Right lobe of liver (tissue), 4 donors: ENCODE measurements at regions not wholly inside any gene's neighbourhood (a gene's known extent, or its start where the extent isn't known, plus 50 kb on each side); places are given as distances from the start of the nearest gene placed in this dataset.

Experiments
- CTCF ChIP-seq, 4 donors: fragments of 200-600 bp in 3 of 4; fragments of 450-650 bp in 1 of 4; IDR thresholded peaks; one replicate each; pipeline versions ENCODE4 v1.5.1 to v1.8.0; 2016 to 2022; ENCODE audit warnings: antibody characterized with exemption in 4 of 4, mild to moderate bottlenecking in 2 of 4
- POLR2A ChIP-seq: fragments of 450-650 bp; IDR thresholded peaks from one replicate; pipeline ENCODE4 v1.6.1; 2017; ENCODE audit warnings: antibody characterized with exemption, mild to moderate bottlenecking
- donor health status: DM: no; HTN: no; CAD: no.
- donor health status: DM: no; HTN: no; CAD: no.
- donor health status: DM: no; HTN: yes; CAD: no.

- TF ChIP-seq CTCF (IDR thresholded peaks at IDR 0.05): no peak
- no peak for TF ChIP-seq POLR2A
Observed at GRCh38 chr3:107954845-107955244, 136.0 kb downstream of the CD47 start.
